ENCODE measurements at regions not wholly inside any gene's neighbourhood (a gene's known extent, or its start where the extent isn't known, plus 50 kb on each side); places are given as distances from the start of the nearest gene placed in this dataset.

DNA sequence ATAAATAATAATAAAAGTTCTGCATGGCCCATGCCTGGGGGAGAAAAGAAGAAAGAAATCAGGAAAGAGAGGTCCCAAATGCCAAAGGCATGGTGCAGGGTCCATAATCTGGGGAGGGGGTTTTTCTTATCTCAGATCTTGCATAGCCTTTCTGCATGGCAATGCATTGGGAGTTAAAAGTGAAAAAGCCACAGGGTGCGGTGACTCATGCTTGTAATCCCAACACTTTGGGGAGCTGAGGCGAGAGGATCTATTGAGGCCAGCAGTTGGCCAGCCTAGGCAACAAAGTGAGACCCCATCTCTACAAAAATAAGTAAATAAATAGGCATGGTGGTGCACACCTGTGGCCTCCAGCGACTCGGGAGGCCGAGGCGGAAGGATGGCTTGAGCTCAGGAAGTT, 76.8 kb upstream of the GATA2 start:
- in situ Hi-C loops (cut with MboI; ENCODE audit: low pct_unique_long_range_greater_than_20kb, low sequenced_read_pairs) = loop anchor here (10.0 kb wide), 1 partner anchor 135 kb away; no protein-coding TSS in a partner anchor
- no peak for DNase-seq

DNA sequence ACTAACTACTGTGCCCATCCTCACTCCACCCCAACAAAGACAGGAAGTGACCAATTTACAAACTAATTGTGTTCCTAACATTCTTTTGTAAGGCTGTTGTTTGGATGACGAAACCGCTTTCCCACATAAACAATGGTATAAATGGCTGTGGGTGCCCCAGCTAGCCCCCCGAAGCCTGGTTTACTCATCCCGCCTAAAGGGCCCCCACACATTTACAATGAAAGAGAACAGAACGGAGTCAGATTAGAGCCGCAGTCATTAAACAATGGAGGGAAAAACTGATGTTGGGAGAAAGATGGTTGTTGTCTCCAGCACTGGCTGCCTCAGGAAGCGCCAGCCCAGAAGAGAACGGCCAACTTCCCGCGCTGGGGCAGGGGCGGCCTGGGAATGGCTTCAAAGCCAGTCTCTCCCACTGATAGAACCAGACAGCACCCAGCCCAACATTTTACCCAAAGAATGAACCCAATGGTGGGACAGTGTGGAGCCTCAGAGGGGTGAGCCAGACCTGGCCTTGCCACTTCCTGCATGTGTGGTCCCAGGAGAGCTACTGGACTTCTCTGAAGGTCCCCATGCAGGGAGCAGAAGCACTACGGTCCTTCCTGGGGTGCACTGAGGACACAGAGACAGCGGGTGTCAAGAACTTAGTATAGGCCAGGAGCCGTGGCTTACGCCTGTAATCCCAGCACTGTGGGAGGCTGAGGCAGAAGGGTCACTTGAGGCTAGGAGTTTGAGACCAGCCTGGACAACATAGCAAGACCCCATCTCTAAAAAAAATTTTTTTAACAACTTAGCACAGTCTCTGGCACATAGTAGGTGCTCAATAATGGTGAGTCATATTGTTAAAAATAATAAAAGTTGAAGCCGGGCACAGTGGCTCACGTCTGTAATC, 75.8 kb upstream of the GATA2 start:
- DNase-seq = no peak
- in situ Hi-C loops (cut with MboI; ENCODE audit: low pct_unique_long_range_greater_than_20kb, low sequenced_read_pairs) = no loop called here

- in situ Hi-C loops (cut with MboI; ENCODE audit: low pct_unique_long_range_greater_than_20kb, low sequenced_read_pairs) = no loop called here
- DNase-seq = no peak
Measured at GRCh38 chr3:128567705-128568356, 74.8 kb upstream of the GATA2 start.

DNA sequence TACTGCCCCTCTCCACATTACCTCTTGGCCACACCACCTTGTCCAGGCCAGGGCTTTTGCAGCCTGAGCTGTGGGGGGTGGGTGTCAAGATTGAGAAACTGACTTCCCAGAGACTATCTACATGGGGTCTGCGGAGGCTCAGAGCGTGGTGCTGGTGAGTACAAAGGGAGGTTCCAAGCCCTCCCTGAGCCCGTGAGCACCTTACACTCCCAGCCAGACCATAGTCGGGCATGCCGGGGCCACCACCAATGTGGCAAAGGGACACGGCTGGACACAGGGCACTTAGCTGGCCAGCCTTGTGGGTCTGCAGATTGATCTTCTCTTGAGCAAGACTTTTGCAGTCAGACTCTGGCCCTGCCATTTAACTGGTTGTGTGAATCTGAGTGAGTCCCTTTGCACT, 74.1 kb upstream of the GATA2 start:
- in situ Hi-C loops (cut with MboI; ENCODE audit: low pct_unique_long_range_greater_than_20kb, low sequenced_read_pairs) = no loop called here
- no peak for DNase-seq

DNA sequence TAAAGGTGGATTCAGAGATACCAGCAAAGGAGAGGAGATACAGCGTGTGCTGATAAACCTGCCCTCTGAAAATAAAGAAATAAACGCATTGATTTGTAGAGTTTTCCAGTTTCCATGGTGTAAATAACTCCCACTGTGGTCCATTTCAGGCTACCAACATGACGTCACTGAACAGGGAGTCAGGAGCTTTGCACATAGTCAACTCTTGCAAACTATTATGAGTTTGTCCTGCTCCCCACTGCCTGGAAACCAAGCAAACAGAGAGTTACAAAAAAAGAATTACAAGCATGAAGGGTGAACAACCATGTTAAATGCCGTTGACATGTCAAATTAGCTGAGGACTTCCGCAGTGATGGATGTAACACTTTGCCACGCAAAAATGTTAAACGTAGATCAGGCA, 70.4 kb upstream of the GATA2 start:
- DNase-seq = no peak
- in situ Hi-C loops (cut with MboI; ENCODE audit: low pct_unique_long_range_greater_than_20kb, low sequenced_read_pairs) = no loop called here

GRCh38 chr3:128561504-128561903, 68.5 kb upstream of the GATA2 start:
- in situ Hi-C loops (cut with MboI; ENCODE audit: low pct_unique_long_range_greater_than_20kb, low sequenced_read_pairs) = no loop called here
- no peak for DNase-seq

DNA sequence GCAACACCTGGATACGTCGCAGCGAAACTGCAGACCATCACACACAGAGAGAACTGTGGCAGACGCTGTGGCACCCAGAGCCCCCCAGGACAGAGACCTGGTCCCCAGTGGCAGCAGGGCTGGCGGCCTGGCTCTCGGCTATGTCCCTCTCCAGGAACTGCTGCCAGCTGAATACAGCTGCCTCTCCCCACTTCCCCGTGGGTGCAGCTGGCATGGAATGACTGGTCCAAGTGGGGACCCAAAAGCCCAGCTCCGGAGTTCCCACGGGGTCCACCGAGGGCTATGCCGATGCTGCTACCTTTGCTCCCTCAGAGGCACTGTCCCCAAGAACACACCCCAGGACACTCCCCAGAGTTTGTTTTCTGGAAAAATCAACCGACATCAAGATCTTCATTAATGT, 67.8 kb upstream of the GATA2 start:
- DNase-seq = no peak
- in situ Hi-C loops (cut with MboI; ENCODE audit: low pct_unique_long_range_greater_than_20kb, low sequenced_read_pairs) = no loop called here

- in situ Hi-C loops (cut with MboI; ENCODE audit: low pct_unique_long_range_greater_than_20kb, low sequenced_read_pairs) = no loop called here
- DNase-seq = no peak
Measured at GRCh38 chr3:128559486-128560225, 66.7 kb upstream of the GATA2 start.

DNA sequence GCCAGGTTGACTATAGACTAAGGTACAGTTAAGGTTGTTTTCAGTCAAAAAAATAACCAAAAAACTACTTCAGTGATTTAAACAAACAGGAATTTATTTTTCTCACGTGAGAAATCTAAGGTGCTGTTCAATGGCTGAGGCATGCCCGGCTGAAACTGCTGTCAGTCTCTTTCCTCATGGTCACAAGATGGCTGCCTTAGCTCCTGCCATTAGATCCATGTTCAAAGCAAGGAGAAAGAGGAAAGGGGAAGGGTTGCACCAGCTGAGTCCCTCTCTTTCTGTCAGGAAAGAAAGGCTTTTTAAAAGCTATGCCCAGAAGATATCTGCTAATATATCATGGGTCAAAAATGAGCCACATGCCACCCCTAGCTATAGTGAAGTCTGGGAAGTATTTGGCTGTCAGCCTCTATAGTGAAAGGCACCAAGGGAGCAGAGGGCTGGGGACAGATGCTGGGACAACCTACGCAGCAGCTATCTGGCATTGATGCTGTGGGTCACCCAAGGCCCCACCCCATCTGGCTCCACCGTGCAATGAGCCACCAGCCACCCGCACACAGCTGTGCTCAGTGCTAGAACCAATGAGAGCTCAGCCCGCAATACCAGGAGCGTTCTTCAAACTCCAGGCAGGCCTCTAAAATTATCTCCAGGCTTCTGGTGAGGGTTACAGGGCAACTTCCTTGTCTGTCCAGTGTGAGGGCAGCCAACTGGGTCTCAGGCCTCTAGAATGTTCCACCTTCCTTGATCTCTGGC, 64.7 kb upstream of the GATA2 start:
- no peak for DNase-seq
- in situ Hi-C loops (cut with MboI; ENCODE audit: low pct_unique_long_range_greater_than_20kb, low sequenced_read_pairs) = no loop called here

- peak; percentile 54 for DNase-seq
- in situ Hi-C loops (cut with MboI; ENCODE audit: low pct_unique_long_range_greater_than_20kb, low sequenced_read_pairs) = no loop called here
Measured at GRCh38 chr3:128556907-128557306, 63.9 kb upstream of the GATA2 start.

GRCh38 chr3:128556384-128556783, 63.4 kb upstream of the GATA2 start:
- in situ Hi-C loops (cut with MboI; ENCODE audit: low pct_unique_long_range_greater_than_20kb, low sequenced_read_pairs) = no loop called here
- no peak for DNase-seq

DNA sequence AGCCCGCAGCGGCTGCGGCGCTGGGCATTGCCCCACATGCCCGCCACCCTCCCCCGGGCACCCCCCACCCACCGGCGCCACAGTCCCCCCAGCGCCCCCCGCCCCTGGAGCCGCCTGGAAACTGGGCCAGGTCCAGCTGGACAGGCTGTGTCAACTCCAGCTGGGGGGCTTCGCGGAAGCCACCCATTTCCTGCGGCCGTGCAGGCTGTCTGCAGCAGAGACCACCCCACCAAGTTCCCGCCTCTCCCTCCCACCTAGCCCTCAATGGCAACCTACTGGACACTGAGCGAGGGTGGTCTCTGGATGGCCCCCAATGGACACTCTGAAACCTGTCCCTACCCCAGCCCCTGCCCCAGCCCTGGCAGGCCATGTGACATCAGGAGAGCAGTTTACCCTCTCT, 62.8 kb upstream of the GATA2 start:
- DNase-seq = no peak
- in situ Hi-C loops (cut with MboI; ENCODE audit: low pct_unique_long_range_greater_than_20kb, low sequenced_read_pairs) = no loop called here

DNA sequence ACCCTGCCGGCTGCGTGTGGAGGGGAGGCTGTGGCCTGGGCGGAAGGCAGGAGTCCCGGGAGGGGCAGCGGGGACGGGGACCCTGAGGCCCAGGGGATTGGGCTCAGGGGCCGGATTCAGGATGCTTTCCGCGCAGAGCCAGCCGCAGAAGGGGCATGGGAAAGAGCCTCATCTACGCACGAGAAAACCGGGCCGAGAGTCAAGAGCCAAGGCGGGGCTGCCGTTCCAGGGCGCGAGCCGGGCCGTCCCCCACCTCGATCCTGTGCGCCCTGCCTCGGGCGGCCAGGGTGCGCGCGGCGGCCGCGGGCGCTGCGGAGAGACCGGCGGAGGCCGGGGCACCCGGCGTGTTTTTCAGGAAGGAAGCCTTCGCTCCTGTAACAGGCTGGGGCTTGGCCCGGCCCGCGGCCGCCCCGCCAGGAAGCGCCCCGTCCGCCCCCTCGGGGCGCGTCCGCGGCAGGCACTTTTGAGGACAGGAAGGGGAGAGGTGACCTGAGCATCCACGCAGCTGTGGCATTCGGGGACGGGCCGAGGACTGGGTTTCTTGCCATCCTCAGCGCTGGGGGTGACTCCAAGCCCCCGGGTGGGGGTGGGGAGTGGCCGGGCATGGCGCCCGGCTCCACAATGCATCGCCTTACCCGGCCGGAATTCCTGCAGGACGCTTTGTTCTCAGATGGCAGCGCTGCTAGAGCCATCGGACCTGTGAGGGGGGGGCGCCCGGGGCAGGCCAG, 62.3 kb upstream of the GATA2 start:
- no peak for DNase-seq
- in situ Hi-C loops (cut with MboI; ENCODE audit: low pct_unique_long_range_greater_than_20kb, low sequenced_read_pairs) = no loop called here

GRCh38 chr3:128554465-128555097, 61.6 kb upstream of the GATA2 start:
- in situ Hi-C loops (cut with MboI; ENCODE audit: low pct_unique_long_range_greater_than_20kb, low sequenced_read_pairs) = no loop called here
- no peak for DNase-seq

GRCh38 chr3:128554100-128554464, 61.1 kb upstream of the GATA2 start:
- in situ Hi-C loops (cut with MboI; ENCODE audit: low pct_unique_long_range_greater_than_20kb, low sequenced_read_pairs) = no loop called here
- DNase-seq = no peak

- in situ Hi-C loops (cut with MboI; ENCODE audit: low pct_unique_long_range_greater_than_20kb, low sequenced_read_pairs) = no loop called here
- no peak for DNase-seq
Measured at GRCh38 chr3:128553560-128553959, 60.6 kb upstream of the GATA2 start.

DNA sequence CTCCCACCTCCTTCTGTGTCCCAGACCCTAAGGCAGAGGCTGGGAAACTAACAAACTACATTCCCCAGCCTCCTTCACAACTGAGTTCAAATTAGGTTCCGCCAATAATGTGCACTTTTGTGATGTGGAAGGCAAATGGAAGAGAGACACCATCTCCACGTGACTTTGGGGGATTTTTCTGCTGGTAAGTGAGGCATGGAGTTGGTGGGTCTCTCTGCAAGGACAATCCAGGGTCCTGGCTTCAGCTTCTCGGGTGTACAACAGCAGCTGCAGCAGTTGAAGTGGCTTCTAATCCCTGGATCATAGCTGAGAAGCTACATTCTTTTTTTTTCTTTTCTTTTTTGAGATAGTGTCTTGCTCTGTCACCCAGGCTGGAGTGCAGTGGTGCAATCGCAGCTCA, 58.9 kb upstream of the GATA2 start:
- in situ Hi-C loops (cut with MboI; ENCODE audit: low pct_unique_long_range_greater_than_20kb, low sequenced_read_pairs) = no loop called here
- DNase-seq = no peak

DNA sequence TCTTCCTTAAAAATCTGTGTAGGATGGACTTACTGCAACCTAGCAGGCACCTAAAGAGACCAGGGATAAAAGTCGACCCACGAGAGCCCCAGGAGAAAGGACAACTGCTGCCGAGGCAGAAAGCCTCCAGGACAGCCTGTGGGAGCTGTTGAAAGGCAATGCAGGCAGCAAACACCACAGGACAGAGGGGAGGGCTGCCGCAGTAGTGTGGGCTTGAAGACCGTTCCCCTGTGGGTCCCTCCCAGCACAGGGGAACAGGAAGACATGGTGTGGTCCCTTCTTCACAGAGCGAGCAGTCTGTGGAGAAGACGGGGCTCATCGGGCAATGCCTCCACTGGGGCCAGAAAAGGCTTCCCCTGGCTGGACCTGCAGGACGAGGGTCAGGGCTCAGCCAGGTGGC, 58.5 kb upstream of the GATA2 start:
- in situ Hi-C loops (cut with MboI; ENCODE audit: low pct_unique_long_range_greater_than_20kb, low sequenced_read_pairs) = no loop called here
- no peak for DNase-seq
